ENCODE measurements at regions not wholly inside any gene's neighbourhood (a gene's known extent, or its start where the extent isn't known, plus 50 kb on each side); places are given as distances from the start of the nearest gene placed in this dataset.

DNA sequence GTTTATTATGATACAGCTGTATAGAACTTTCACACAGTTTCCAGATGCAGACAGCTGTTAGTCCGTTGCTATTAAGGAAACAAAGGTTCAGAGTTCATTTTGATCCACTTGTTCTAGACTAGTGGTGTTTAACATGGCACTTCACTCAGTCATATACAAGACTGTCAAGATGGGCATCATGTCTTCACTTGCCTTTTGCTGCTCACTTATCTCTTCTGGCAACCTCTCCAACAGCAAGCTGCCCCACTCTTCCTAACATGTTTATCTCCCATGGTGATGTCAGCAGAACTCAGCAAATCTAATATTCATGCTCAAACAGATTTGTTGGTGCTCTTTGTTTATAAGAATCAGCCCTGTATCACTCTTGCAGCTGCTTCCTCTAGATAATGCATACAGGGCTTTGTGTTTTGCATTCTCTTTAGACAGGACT lies 236.2 kb upstream of the HAND2 start:
- POLR2A ChIA-PET = no interaction called here
- no peak for TF ChIP-seq CTCF (IDR thresholded peaks at IDR 0.05; ENCODE audit: insufficient read depth, low read length, missing control alignments)
- H3K4me3 ChIP-seq (ENCODE audit: low read depth, low read length) = no peak overlapping the region
- CTCF ChIA-PET = no interaction called here
- DNase-seq (ENCODE audit: low read depth, low spot score) = no peak

GRCh38 chr4:173765751-173766150 lies 235.7 kb upstream of the HAND2 start:
- CTCF ChIA-PET = no interaction called here
- POLR2A ChIA-PET = no interaction called here
- no peak for DNase-seq (ENCODE audit: low read depth, low spot score)
- no peak for TF ChIP-seq CTCF (IDR thresholded peaks at IDR 0.05; ENCODE audit: insufficient read depth, low read length, missing control alignments)
- no peak overlapping the region for H3K4me3 ChIP-seq (ENCODE audit: low read depth, low read length)

GRCh38 chr4:173763389-173763788 lies 233.4 kb upstream of the HAND2 start:
- no peak for TF ChIP-seq CTCF (IDR thresholded peaks at IDR 0.05; ENCODE audit: insufficient read depth, low read length, missing control alignments)
- POLR2A ChIA-PET = no interaction called here
- CTCF ChIA-PET = no interaction called here
- DNase-seq (ENCODE audit: low read depth, low spot score) = no peak
- H3K4me3 ChIP-seq (ENCODE audit: low read depth, low read length) = no peak overlapping the region

- no peak for DNase-seq (ENCODE audit: low read depth, low spot score)
- TF ChIP-seq CTCF (IDR thresholded peaks at IDR 0.05; ENCODE audit: insufficient read depth, low read length, missing control alignments) = no peak
- CTCF ChIA-PET = interaction anchor here (1.0 kb wide), 1 partner anchor 9 kb away, joined by 3 read pairs; no protein-coding TSS in a partner anchor
- POLR2A ChIA-PET = no interaction called here
- H3K4me3 ChIP-seq (ENCODE audit: low read depth, low read length) = no peak overlapping the region
Observed at GRCh38 chr4:173761938-173762337, 231.9 kb upstream of the HAND2 start.

- ChIA-PET CTCF (interaction anchor here (1.0 kb wide), 1 partner anchor 8 kb away, joined by 3 read pairs; no protein-coding TSS in a partner anchor), POLR2A (no interaction called here)
- no peak for DNase-seq (ENCODE audit: low read depth, low spot score)
- H3K4me3 ChIP-seq (ENCODE audit: low read depth, low read length) = no peak overlapping the region
- no peak for TF ChIP-seq CTCF (IDR thresholded peaks at IDR 0.05; ENCODE audit: insufficient read depth, low read length, missing control alignments)
Observed at GRCh38 chr4:173761236-173761635, 231.2 kb upstream of the HAND2 start.

DNA sequence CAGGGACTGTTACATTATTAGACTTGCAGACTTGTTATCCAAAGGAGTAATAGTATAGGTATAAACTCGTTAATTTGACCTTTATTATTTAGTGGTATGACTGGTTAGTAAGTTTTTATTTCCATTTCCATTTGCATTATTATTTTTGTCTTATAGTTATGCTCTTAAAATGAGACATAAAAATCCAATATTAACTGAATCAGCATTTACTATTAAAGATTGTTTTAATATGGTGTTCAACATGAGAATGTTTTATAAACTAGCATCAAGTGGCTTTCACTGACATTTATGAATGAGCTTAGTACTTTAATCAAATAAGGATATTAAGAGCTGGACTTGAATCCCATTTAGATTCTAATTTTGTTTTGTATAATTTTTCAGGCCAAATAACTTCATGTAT lies 228.1 kb upstream of the HAND2 start:
- H3K4me3 ChIP-seq (ENCODE audit: low read depth, low read length) = no peak overlapping the region
- POLR2A ChIA-PET = no interaction called here
- CTCF ChIA-PET = no interaction called here
- DNase-seq (ENCODE audit: low read depth, low spot score) = no peak
- no peak for TF ChIP-seq CTCF (IDR thresholded peaks at IDR 0.05; ENCODE audit: insufficient read depth, low read length, missing control alignments)

Data from AG04449 (cell line).